Heart right ventricle (tissue), 16 donors: ENCODE measurements at regions not wholly inside any gene's neighbourhood (a gene's known extent, or its start where the extent isn't known, plus 50 kb on each side); places are given as distances from the start of the nearest gene placed in this dataset.

ENCODE experiments used
- ATAC-seq, 8 donors: fragments of 200-7000 bp; cut with Tn5 transposase; one replicate each; pipeline ENCODE4 v1.9.1; 2020; ENCODE audit warnings: mild to moderate bottlenecking in 8 of 8, moderate library complexity in 8 of 8, moderate number of reproducible peaks in 1 of 8
- DNase-seq, 2 donors: peaks; one replicate each; pipeline ENCODE4 v3.0.0-alpha.2; 2020
- H3K27ac ChIP-seq, 10 donors: fragments of 200-600 bp; sonication (generic) in 2 of 10; one replicate each; pipeline versions ENCODE4 v1.5.0 to v1.8.0; 2020 to 2022; ENCODE audit warnings: mild to moderate bottlenecking in 3 of 10
- H3K27me3 ChIP-seq, 7 donors: fragments of 200-600 bp; one replicate each; pipeline ENCODE4 v1.8.0; 2021 to 2022; ENCODE audit warnings: mild to moderate bottlenecking in 2 of 7
- H3K36me3 ChIP-seq, 9 donors: fragments of 200-600 bp; sonication (generic) in 1 of 9; one replicate each; pipeline versions ENCODE4 v1.5.0 to v1.8.0; 2020 to 2022; ENCODE audit warnings: mild to moderate bottlenecking in 2 of 9
- H3K4me1 ChIP-seq, 9 donors: fragments of 200-600 bp; sonication (generic) in 1 of 9; one replicate each; pipeline versions ENCODE4 v1.5.0 to v1.8.0; 2020 to 2022; ENCODE audit warnings: mild to moderate bottlenecking in 4 of 9
- H3K4me3 ChIP-seq, 10 donors: fragments of 200-600 bp; sonication (generic) in 2 of 10; one replicate each; pipeline versions ENCODE4 v1.5.0 to v1.8.0; 2020 to 2022; ENCODE audit warnings: mild to moderate bottlenecking in 7 of 10, moderate library complexity in 2 of 10
- H3K9me3 ChIP-seq, 11 donors: fragments of 200-600 bp in 10 of 11; sonication (generic) in 2 of 11; one replicate each; pipeline versions ENCODE4 v1.5.0 to v1.8.0; 2013 to 2022; ENCODE audit warnings: mild to moderate bottlenecking in 2 of 11, control low read depth in 1 of 11, moderate library complexity in 1 of 11
- WGBS, 2 donors: extraction: QIAGEN DNeasy Blood & Tissue Kit; methylation state at CpG; one replicate each; pipeline ENCODE4 v1.1.7; 2013; ENCODE audit warnings: inconsistent platforms in 1 of 2; 5-methylcytosine and 5-hydroxymethylcytosine counted together
- intact Hi-C, 10 donors: fragments of 100-400 bp; cut with DNase I; formaldehyde crosslinking; loops; one replicate each; pipeline versions ENCODE4 v1.11.1 to v1.14.2; 2022
- TF ChIP-seq, protein P1 (sequence below), 9 donors: fragments of 200-600 bp; sonication (generic) in 2 of 9; IDR thresholded peaks; one replicate each; pipeline versions ENCODE4 v1.5.0 to v1.8.0; 2021 to 2022; ENCODE audit warnings: antibody characterized with exemption in 9 of 9, mild to moderate bottlenecking in 5 of 9, moderate library complexity in 1 of 9
- donor health status: Arrhythmogenic right ventricular cardiomyopathy.
- donor health status: ischemic (EF 13 %, LVEDD 7.1; RV severe dilation, severe dysfunction).
- donor health status: healthy with polysubstance abuse.
- donor health status: DM: no; HTN: yes; CAD: no.
- donor health status: DM: no; HTN: no; CAD: no.
- donor health status: ischemic (EF 25% LVEDD 6.9; RV normal size, moderate dysfunction).
- donor health status: ischemic (EF 25% LVEDD 5.7; RV mildly dilated, moderate dysfunction).
- donor health status: healthy.
- donor health status: DM: yes; HTN: yes; CAD: no.
- donor health status: Ischemic cardiomyopathy.
- donor health status: ischemic (EF 35%, LVEDD 5.7; RV mildly dilated, moderate dysfunction).
- donor health status: nonischemic (EF 11% LVEDD 7.7; RV severe dilation, severe dysfunction).
- donor health status: DM: yes; HTN: yes; CAD: no.
- donor health status: PGD.
- donor health status: ischemic (EF 29% LVEDD 5.4; RV normal size, mild dysfunction).
- donor health status: nonischemic (EF 23%, LVEDD 6.1; RV moderate dilation, normal function).

DNA sequence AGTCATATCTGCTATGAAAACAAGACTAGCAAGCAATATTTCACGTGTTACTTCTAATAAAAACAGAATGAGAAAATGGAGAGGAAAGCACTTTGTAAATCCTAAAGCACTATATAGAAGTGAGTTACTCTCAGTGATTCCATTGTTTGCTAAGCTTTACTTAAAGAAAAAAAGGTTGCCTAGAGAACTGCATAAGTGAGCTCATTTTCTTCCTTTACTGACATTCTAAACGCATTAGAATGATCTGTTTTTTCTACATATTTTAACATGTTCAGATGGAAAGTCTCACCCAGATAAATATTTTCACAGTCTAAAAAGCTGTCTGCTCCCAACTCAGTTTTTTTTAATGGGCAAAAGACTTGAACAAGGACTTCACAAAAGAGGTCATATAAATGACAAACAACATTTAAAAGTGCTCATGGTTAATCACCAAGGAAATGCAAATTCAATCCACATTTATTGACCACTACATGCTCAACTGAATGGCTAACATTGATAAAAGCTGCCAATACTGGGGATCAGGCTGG, 52.9 kb upstream of the AKAP12 start:
- no peak for ATAC-seq
- TF ChIP-seq, protein P1, sequence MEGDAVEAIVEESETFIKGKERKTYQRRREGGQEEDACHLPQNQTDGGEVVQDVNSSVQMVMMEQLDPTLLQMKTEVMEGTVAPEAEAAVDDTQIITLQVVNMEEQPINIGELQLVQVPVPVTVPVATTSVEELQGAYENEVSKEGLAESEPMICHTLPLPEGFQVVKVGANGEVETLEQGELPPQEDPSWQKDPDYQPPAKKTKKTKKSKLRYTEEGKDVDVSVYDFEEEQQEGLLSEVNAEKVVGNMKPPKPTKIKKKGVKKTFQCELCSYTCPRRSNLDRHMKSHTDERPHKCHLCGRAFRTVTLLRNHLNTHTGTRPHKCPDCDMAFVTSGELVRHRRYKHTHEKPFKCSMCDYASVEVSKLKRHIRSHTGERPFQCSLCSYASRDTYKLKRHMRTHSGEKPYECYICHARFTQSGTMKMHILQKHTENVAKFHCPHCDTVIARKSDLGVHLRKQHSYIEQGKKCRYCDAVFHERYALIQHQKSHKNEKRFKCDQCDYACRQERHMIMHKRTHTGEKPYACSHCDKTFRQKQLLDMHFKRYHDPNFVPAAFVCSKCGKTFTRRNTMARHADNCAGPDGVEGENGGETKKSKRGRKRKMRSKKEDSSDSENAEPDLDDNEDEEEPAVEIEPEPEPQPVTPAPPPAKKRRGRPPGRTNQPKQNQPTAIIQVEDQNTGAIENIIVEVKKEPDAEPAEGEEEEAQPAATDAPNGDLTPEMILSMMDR (IDR thresholded peaks at IDR 0.05): no peak
- intact Hi-C loops: no loop called here
- WGBS, 2 donors: 73 to 78% methylated on average over 2 of the region's 2 CpGs
- H3K36me3 ChIP-seq: no peaks in the 10 kb centered on the region
- H3K4me1 ChIP-seq: no peaks in the 10 kb centered on the region
- H3K4me3 ChIP-seq: no peak overlapping the region
- no peak overlapping the region for H3K27ac ChIP-seq
- H3K9me3 ChIP-seq: no peaks in the 10 kb centered on the region
- no peak for DNase-seq
- no peaks in the 10 kb centered on the region for H3K27me3 ChIP-seq
